H1 (cell line): ENCODE measurements at regions not wholly inside any gene's neighbourhood (a gene's known extent, or its start where the extent isn't known, plus 50 kb on each side); places are given as distances from the start of the nearest gene placed in this dataset.

Experiments
- CTCF ChIA-PET: fragments of 300-600 bp; sonication (Branson Sonifier 250); formaldehyde crosslinking; loops from one replicate; lab custom pipeline; 2021; ENCODE audit not compliant: partially characterized antibody; lab: Charles Lee
- POLR2A ChIA-PET: fragments of 300-600 bp; sonication (Branson Sonifier 250); formaldehyde crosslinking; loops from one replicate; lab custom pipeline; 2021; ENCODE audit warnings: inconsistent platforms; ENCODE audit not compliant: partially characterized antibody; lab: Charles Lee
- DNase-seq, 2 experiments: peaks; one replicate each; pipeline versions ENCODE4 v3.0.0 to v3.0.0-alpha.2; 2010 to 2022; ENCODE audit warnings: low spot score in 2 of 2, low read depth in 1 of 2, mixed read lengths in 1 of 2
- FAIRE-seq: peaks from 2 replicates; lab custom pipeline; 2011; peaks lifted over from hg19 to GRCh38; lab: Jason Lieb, UNC
- H2AFZ ChIP-seq: 2 replicates; pipeline ENCODE4 v1.8.1; 2012; ENCODE audit warnings: low read length, inconsistent platforms
- H2AK5ac ChIP-seq: 2 replicates; pipeline ENCODE4 v1.6.1; 2013; ENCODE audit warnings: low read depth, low read length
- H2BK120ac ChIP-seq: replicated peaks from 2 replicates; pipeline ENCODE3; 2013; ENCODE audit warnings: low read depth, low read length, inconsistent platforms
- H2BK12ac ChIP-seq: 2 replicates; pipeline ENCODE4 v1.6.1; 2013; ENCODE audit warnings: low read depth, low read length
- H2BK15ac ChIP-seq: 2 replicates; pipeline ENCODE4 v1.6.1; 2013; ENCODE audit warnings: low read length
- H2BK20ac ChIP-seq: 2 replicates; pipeline ENCODE4 v1.6.1; 2013; ENCODE audit warnings: low read length
- H2BK5ac ChIP-seq: 2 replicates; pipeline ENCODE4 v1.6.1; 2013; ENCODE audit warnings: low read depth, low read length
- H3K14ac ChIP-seq: 2 replicates; pipeline ENCODE4 v1.6.1; 2013; ENCODE audit warnings: inconsistent platforms; ENCODE audit not compliant: insufficient read length
- H3K18ac ChIP-seq: 2 replicates; pipeline ENCODE4 v1.6.1; 2013; ENCODE audit warnings: low read length; ENCODE audit errors: extremely low read depth
- H3K23ac ChIP-seq: 2 replicates; pipeline ENCODE4 v1.6.1; 2013; ENCODE audit warnings: inconsistent platforms; ENCODE audit not compliant: insufficient read length
- H3K23me2 ChIP-seq: 2 replicates; pipeline ENCODE4 v1.6.1; 2013; ENCODE audit warnings: low read depth, low read length
- H3K27ac ChIP-seq: 2 replicates; pipeline ENCODE4 v1.6.1; 2011; ENCODE audit warnings: low read depth, low read length, inconsistent platforms
- H3K27me3 ChIP-seq, 4 experiments: replicated peaks in 1 of 4; 1 replicate in 1 of 4; 2 replicates in 3 of 4; pipeline versions ENCODE4 v1.6.1 to v1.8.1; 2011 to 2013; ENCODE audit warnings: low read length in 3 of 4, mild to moderate bottlenecking in 3 of 4, inconsistent platforms in 2 of 4, mixed read lengths in 2 of 4, moderate library complexity in 1 of 4; ENCODE audit not compliant: control insufficient read depth in 3 of 4, insufficient read depth in 3 of 4; ENCODE audit errors: extremely low read depth in 1 of 4
- H3K36me3 ChIP-seq, 4 experiments: 2 replicates each; pipeline versions ENCODE4 v1.6.1 to v1.8.1; 2011 to 2013; ENCODE audit warnings: mild to moderate bottlenecking in 4 of 4, low read length in 3 of 4, moderate library complexity in 2 of 4, control low read depth in 1 of 4, inconsistent platforms in 1 of 4; ENCODE audit not compliant: insufficient read depth in 4 of 4, control insufficient read depth in 2 of 4
- H3K4ac ChIP-seq: replicated peaks from 2 replicates; pipeline ENCODE3; 2013; ENCODE audit warnings: low read length, low read depth, mixed read lengths, inconsistent platforms; ENCODE audit not compliant: insufficient read length
- H3K4me1 ChIP-seq, 4 experiments: replicated peaks in 1 of 4; 1 replicate in 1 of 4; 2 replicates in 3 of 4; pipeline versions ENCODE4 v1.6.1 to v1.8.1; 2011 to 2013; ENCODE audit warnings: low read length in 3 of 4, inconsistent platforms in 2 of 4, mixed read lengths in 1 of 4; ENCODE audit not compliant: insufficient read depth in 4 of 4, control insufficient read depth in 3 of 4
- H3K4me2 ChIP-seq, 2 experiments: 2 replicates each; pipeline versions ENCODE4 v1.6.1 to v1.8.1; 2011 to 2013; ENCODE audit warnings: low read depth in 2 of 2, low read length in 2 of 2, control low read depth in 1 of 2, inconsistent platforms in 1 of 2, mild to moderate bottlenecking in 1 of 2; ENCODE audit not compliant: insufficient read depth in 1 of 2
- H3K4me3 ChIP-seq, 4 experiments: fragments of 200-600, 300-600 bp in 1 of 4; sonication (generic), shearing (Covaris generic), sonication (Bioruptor Twin) in 1 of 4; 2 replicates each; pipeline versions ENCODE4 v1.5.1 to v1.8.1; 2011 to 2016; ENCODE audit warnings: low read length in 4 of 4, low read depth in 3 of 4, control low read depth in 2 of 4, inconsistent platforms in 2 of 4, mild to moderate bottlenecking in 2 of 4, mixed read lengths in 1 of 4, moderate library complexity in 1 of 4; ENCODE audit not compliant: insufficient read depth in 2 of 4; ENCODE audit errors: extremely low read depth in 1 of 4
- H3K56ac ChIP-seq: replicated peaks from 2 replicates; pipeline ENCODE3; 2013; ENCODE audit warnings: low read depth, mild to moderate bottlenecking, mixed read lengths, low read length, inconsistent platforms; ENCODE audit not compliant: insufficient read length
- H3K79me1 ChIP-seq: 2 replicates; pipeline ENCODE4 v1.6.1; 2013; ENCODE audit warnings: low read depth, low read length, control low read depth
- H3K79me2 ChIP-seq, 2 experiments: 2 replicates each; pipeline versions ENCODE4 v1.6.1 to v1.8.1; 2012 to 2013; ENCODE audit warnings: low read length in 2 of 2, mild to moderate bottlenecking in 2 of 2, inconsistent platforms in 1 of 2; ENCODE audit not compliant: insufficient read depth in 2 of 2, control insufficient read depth in 1 of 2
- H3K9ac ChIP-seq, 4 experiments: replicated peaks in 1 of 4; 1 replicate in 1 of 4; 2 replicates in 3 of 4; pipeline versions ENCODE4 v1.6.1 to v1.8.1; 2011 to 2013; ENCODE audit warnings: low read depth in 3 of 4, low read length in 3 of 4, control low read depth in 2 of 4, mild to moderate bottlenecking in 2 of 4, moderate library complexity in 2 of 4, inconsistent platforms in 1 of 4; ENCODE audit errors: extremely low read depth in 1 of 4
- H3K9me3 ChIP-seq, 2 experiments: 2 replicates each; pipeline versions ENCODE4 v1.6.1 to v1.8.1; 2012 to 2013; ENCODE audit warnings: mild to moderate bottlenecking in 2 of 2, moderate library complexity in 2 of 2, control low read depth in 1 of 2, inconsistent platforms in 1 of 2, low read depth in 1 of 2, low read length in 1 of 2, mixed read lengths in 1 of 2; ENCODE audit not compliant: insufficient read depth in 2 of 2
- H4K20me1 ChIP-seq, 2 experiments: replicated peaks in 1 of 2; 2 replicates each; pipeline versions ENCODE3 to v1.8.1; 2011 to 2013; ENCODE audit warnings: inconsistent platforms in 2 of 2, low read length in 2 of 2, mild to moderate bottlenecking in 1 of 2; ENCODE audit not compliant: insufficient read depth in 2 of 2, control insufficient read depth in 1 of 2
- H4K5ac ChIP-seq: 2 replicates; pipeline ENCODE4 v1.6.1; 2013; ENCODE audit warnings: low read length, low read depth, mixed read lengths, inconsistent platforms; ENCODE audit not compliant: insufficient read length
- H4K8ac ChIP-seq: 2 replicates; pipeline ENCODE4 v1.8.0; 2013; ENCODE audit warnings: mild to moderate bottlenecking, moderate library complexity, low read length, inconsistent platforms; ENCODE audit not compliant: insufficient read depth; ENCODE audit errors: extremely low read depth
- H4K91ac ChIP-seq: replicated peaks from 2 replicates; pipeline ENCODE3; 2013; ENCODE audit warnings: low read length, mixed read lengths, inconsistent platforms; ENCODE audit not compliant: insufficient read length
- BRCA1 ChIP-seq: IDR thresholded peaks from 2 replicates; pipeline ENCODE4 v1.6.1; 2012; ENCODE audit warnings: low read depth, low read length, improper control_type of control experiment
- JUN ChIP-seq: IDR thresholded peaks from 2 replicates; pipeline ENCODE4 v1.6.1; 2011; ENCODE audit warnings: low read depth, mild to moderate bottlenecking, improper control_type of control experiment, low read length
- KDM5A ChIP-seq: fragments of 200-600 bp; IDR thresholded peaks from 2 replicates; pipeline ENCODE4 v1.7.1; 2012; ENCODE audit warnings: mild to moderate bottlenecking, low read length, inconsistent platforms, mixed read lengths
- RXRA ChIP-seq: IDR thresholded peaks from 2 replicates; pipeline ENCODE4 v1.6.1; 2011; ENCODE audit warnings: low read depth, mild to moderate bottlenecking, low read length, moderate library complexity; ENCODE audit not compliant: insufficient read depth
- SAP30 ChIP-seq: fragments of 300-600 bp; sonication (generic); IDR thresholded peaks from 2 replicates; pipeline ENCODE4 v1.7.1; 2012; ENCODE audit warnings: low read length, moderate library complexity, mild to moderate bottlenecking, inconsistent platforms; ENCODE audit not compliant: insufficient read depth, insufficient replicate concordance
- SIN3A ChIP-seq, 2 experiments: IDR thresholded peaks in 1 of 2; conservative IDR thresholded peaks in 1 of 2; 2 replicates each; pipeline ENCODE4 v1.6.1; 2011 to 2012; ENCODE audit warnings: low read length in 2 of 2, improper control_type of control experiment in 1 of 2, low read depth in 1 of 2, mild to moderate bottlenecking in 1 of 2
- SP2 ChIP-seq: IDR thresholded peaks from 2 replicates; pipeline ENCODE4 v1.6.1; 2012; ENCODE audit warnings: mild to moderate bottlenecking, low read length, inconsistent platforms
- TBP ChIP-seq: IDR thresholded peaks from 2 replicates; pipeline ENCODE4 v1.6.1; 2011; ENCODE audit warnings: low read depth, low read length, improper control_type of control experiment
- WGBS, 2 experiments: shearing (Covaris generic) in 1 of 2; methylation state at CpG; one replicate each; pipeline versions ENCODE4 v1.1.6 to v1.1.7; 2013 to 2015; ENCODE audit warnings: low lambda C conversion rate in 2 of 2, mixed read lengths in 2 of 2, inconsistent platforms in 1 of 2, low coverage in 1 of 2, missing lambda C conversion rate in 1 of 2; ENCODE audit not compliant: insufficient replicate concordance in 2 of 2, insufficient coverage in 1 of 2, insufficient read length in 1 of 2; ENCODE audit errors: extremely low coverage in 1 of 2, missing lambda C conversion rate in 1 of 2; 5-methylcytosine and 5-hydroxymethylcytosine counted together

DNA sequence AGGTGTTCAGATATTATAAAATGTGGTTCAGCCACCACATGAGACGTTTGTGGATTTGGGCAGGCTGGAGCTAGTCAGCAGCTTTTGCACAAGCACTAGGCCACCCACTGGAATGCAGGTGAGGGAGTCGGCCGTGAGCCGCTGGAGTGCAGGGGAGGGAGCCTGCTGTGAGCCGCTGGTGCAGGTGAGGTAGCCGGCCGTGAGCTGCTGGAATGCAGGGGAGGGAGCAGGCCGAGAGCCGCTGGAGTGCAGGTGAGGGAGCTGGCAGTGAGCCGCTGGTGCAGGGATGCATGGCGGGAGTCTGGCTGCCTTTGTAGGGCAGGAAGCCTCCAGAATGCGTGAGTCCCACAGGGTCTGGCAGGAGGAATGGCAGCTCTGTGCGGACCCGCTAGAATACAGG is 1907.6 kb upstream of the DEFB115 start:
- Histone ChIP-seq H2BK20ac (no peak overlapping the region), H3K4me3 (no peak overlapping the region), H3K27me3 (no peaks in the 10 kb centered on the region), H3K27ac (no peak overlapping the region), H2BK15ac (no peak overlapping the region), H3K4me1 (no peaks in the 10 kb centered on the region), H2BK5ac (no peak overlapping the region), H3K23ac (no peak overlapping the region), H3K9me3 (peaks cover 43 to 80% of the 10 kb centered on the region in 2 experiments), H3K9ac (no peak overlapping the region), H4K20me1 (no peaks in the 10 kb centered on the region), H3K79me2 (no peaks in the 10 kb centered on the region), H2AFZ (no peak overlapping the region), H4K8ac (no peak overlapping the region), H2AK5ac (no peak overlapping the region), H4K5ac (no peak overlapping the region), H3K23me2 (no peaks in the 10 kb centered on the region; the same call in 1 of the 2 replicates), H2BK12ac (no peak overlapping the region), H3K36me3 (no peaks in the 10 kb centered on the region), H2BK120ac (no peak overlapping the region), H3K4ac (no peak overlapping the region), H4K91ac (no peak overlapping the region), H3K79me1 (no peaks in the 10 kb centered on the region), H3K14ac (no peak overlapping the region), H3K4me2 (no peak overlapping the region), H3K18ac (no peak overlapping the region), H3K56ac (no peak overlapping the region)
- no peak for FAIRE-seq
- ChIA-PET POLR2A (no interaction called here), CTCF (no interaction called here)
- no peak for DNase-seq
- WGBS, 2 experiments = 67% methylated on average over 8 of the region's 14 CpGs; no CpG with 5 or more reads in 1 of the 2 experiments
- TF ChIP-seq RXRA (no peak), TBP (no peak), BRCA1 (no peak), SP2 (no peak), KDM5A (no peak), SAP30 (no peak), JUN (no peak), SIN3A (conservative IDR thresholded peaks at IDR 0.05 in 1 of 2, IDR thresholded peaks at IDR 0.05 in 1 of 2; ENCODE audit: low read depth in 1 of 2, low read length in 2 of 2) (no peak)
